ENCODE measurements at regions not wholly inside any gene's neighbourhood (a gene's known extent, or its start where the extent isn't known, plus 50 kb on each side); places are given as distances from the start of the nearest gene placed in this dataset.

DNA sequence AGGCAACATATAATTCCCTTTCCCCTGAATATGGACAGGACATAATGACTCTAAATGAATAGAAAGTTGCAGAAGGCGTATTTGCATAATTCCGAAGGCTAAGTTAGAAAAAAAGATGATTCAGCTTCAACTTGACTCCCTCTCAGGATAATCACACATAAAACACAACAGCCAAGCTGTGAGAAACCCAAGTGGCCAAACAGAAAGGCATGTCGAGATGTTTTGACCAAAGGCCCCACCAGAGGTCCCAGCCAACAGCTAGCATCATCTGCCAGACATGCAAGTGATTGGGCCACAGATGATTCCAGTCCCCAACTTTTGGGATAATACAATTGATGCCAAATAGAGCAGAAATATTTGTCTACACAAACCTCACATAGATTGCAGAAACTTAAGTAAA lies 444.9 kb downstream of the LTN1 start:
- H3K9me3 ChIP-seq (ENCODE audit: low read depth): no peaks in the 10 kb centered on the region
- no peak overlapping the region for H3K4me3 ChIP-seq
- no peak for DNase-seq (ENCODE audit: low read depth in 1 of 2, low spot score in 1 of 2)
- H3K4me1 ChIP-seq (ENCODE audit: low read depth): no peaks in the 10 kb centered on the region
- H3K36me3 ChIP-seq: no peaks in the 10 kb centered on the region
- H3K27ac ChIP-seq: no peak overlapping the region
- H3K27me3 ChIP-seq: no peaks in the 10 kb centered on the region
- TF ChIP-seq, protein P1, sequence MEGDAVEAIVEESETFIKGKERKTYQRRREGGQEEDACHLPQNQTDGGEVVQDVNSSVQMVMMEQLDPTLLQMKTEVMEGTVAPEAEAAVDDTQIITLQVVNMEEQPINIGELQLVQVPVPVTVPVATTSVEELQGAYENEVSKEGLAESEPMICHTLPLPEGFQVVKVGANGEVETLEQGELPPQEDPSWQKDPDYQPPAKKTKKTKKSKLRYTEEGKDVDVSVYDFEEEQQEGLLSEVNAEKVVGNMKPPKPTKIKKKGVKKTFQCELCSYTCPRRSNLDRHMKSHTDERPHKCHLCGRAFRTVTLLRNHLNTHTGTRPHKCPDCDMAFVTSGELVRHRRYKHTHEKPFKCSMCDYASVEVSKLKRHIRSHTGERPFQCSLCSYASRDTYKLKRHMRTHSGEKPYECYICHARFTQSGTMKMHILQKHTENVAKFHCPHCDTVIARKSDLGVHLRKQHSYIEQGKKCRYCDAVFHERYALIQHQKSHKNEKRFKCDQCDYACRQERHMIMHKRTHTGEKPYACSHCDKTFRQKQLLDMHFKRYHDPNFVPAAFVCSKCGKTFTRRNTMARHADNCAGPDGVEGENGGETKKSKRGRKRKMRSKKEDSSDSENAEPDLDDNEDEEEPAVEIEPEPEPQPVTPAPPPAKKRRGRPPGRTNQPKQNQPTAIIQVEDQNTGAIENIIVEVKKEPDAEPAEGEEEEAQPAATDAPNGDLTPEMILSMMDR (IDR thresholded peaks at IDR 0.05; ENCODE audit: low read depth, low read length): no peak

DNA sequence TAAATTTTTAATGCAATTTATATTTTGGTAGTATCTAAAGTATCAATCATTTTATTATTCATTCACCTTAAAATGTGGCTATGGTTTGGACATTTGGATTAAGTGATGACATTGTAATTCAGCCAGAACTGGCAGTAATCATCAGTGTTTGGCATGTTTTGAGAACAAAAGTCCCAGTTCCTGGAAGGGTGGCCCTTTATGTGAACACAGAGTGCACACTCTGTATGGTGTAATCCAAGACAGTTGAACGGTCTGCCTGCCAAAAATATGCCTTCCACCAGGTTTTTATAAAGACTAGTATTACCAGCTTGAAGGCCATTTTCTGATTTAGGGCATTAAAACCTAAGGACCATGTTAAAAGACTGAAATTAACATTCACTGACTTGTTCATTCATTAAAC lies 448.7 kb downstream of the LTN1 start:
- no peak overlapping the region for H3K27ac ChIP-seq
- H3K36me3 ChIP-seq: no peaks in the 10 kb centered on the region
- no peaks in the 10 kb centered on the region for H3K4me1 ChIP-seq (ENCODE audit: low read depth)
- DNase-seq (ENCODE audit: low read depth in 1 of 2, low spot score in 1 of 2): no peak
- TF ChIP-seq, protein P1 (IDR thresholded peaks at IDR 0.05; ENCODE audit: low read depth, low read length): no peak
- no peaks in the 10 kb centered on the region for H3K9me3 ChIP-seq (ENCODE audit: low read depth)
- no peaks in the 10 kb centered on the region for H3K27me3 ChIP-seq
- no peak overlapping the region for H3K4me3 ChIP-seq

DNA sequence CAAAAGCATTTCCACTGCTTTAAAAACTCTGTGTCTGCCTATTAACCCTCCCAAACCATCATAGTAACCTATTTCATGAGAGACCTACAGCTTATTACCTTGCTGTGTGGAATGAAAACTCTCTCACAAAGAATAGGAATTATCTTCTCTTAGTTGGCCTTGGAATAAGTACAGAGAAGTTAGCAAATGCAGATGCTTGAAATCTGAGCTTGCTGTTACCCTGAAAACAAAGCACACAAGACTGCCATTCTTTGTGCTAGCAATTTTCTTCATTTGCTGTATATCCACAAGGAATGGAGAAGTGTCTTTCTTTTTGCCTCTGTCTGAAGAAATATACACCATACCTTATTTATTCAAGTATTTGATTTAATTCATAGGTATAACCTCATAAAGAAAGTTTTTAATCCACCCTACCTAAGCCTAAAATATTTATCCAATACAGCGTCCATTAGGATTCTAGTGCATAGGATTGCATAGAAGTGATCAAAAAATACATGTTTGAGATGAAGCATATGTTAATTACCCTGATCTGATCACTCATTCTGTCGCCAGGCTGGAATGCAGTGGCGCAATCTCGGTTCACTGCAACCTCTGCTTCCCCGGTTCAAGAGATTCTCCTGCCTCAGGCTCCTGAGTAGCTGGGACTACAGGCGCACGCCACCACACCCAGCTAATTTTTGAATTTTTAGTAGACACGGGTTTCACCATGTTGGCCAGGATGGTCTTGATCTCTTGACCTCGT lies 451.1 kb downstream of the LTN1 start:
- Histone ChIP-seq H3K4me3 (no peak overlapping the region), H3K9me3 (ENCODE audit: low read depth) (no peaks in the 10 kb centered on the region), H3K36me3 (no peaks in the 10 kb centered on the region), H3K27ac (no peak overlapping the region), H3K4me1 (ENCODE audit: low read depth) (no peaks in the 10 kb centered on the region), H3K27me3 (no peaks in the 10 kb centered on the region)
- TF ChIP-seq, protein P1 (IDR thresholded peaks at IDR 0.05; ENCODE audit: low read depth, low read length): no peak
- DNase-seq (ENCODE audit: low read depth in 1 of 2, low spot score in 1 of 2): no peak

DNA sequence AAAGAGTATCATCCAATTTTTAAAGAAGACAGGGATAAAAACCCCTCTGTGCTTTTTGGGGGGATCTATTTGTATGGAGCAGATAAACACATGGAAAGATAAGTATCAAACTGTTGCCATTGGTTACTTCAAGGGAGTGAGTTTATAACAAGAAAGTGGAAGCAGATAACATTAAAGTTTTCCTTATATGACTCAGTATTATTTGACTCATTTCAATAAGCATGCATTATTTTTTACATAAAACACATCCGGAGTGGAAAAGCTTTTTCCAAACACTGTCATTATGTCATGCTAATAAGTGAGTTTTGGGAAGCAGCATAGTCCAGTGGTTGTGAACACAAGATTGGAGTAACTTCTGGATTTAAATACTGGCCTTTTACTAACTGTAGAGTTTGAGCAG lies 452.2 kb downstream of the LTN1 start:
- Histone ChIP-seq H3K36me3 (no peaks in the 10 kb centered on the region), H3K27ac (no peak overlapping the region), H3K4me3 (no peak overlapping the region), H3K9me3 (ENCODE audit: low read depth) (no peaks in the 10 kb centered on the region), H3K27me3 (no peaks in the 10 kb centered on the region), H3K4me1 (ENCODE audit: low read depth) (no peaks in the 10 kb centered on the region)
- peak in 1 of 2 donors; percentile 37 for DNase-seq (ENCODE audit: low read depth in 1 of 2, low spot score in 1 of 2)
- TF ChIP-seq, protein P1 (IDR thresholded peaks at IDR 0.05; ENCODE audit: low read depth, low read length): no peak

DNA sequence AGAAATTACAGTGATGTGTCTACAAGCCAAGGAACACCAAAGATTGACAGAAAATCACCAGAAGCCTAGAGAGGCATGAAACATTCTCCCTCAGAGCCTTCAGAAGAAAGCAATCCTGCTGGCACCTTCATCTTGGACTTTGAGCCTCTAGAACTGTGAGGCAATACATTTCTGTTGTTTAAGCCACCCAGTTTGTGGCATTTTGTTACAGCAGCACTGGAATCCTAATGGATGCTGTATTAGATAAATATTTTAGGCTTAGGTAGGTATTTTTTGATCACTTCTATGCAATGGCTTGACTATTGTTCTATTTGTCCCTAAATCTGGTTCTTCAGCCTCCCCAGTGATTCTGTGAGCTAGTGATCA lies 453.1 kb downstream of the LTN1 start:
- H3K4me1 ChIP-seq (ENCODE audit: low read depth): peaks cover 8% of the 10 kb centered on the region
- H3K4me3 ChIP-seq: no peak overlapping the region
- no peak overlapping the region for H3K27ac ChIP-seq
- no peak for DNase-seq (ENCODE audit: low read depth in 1 of 2, low spot score in 1 of 2)
- TF ChIP-seq, protein P1 (IDR thresholded peaks at IDR 0.05; ENCODE audit: low read depth, low read length): no peak
- H3K36me3 ChIP-seq: no peaks in the 10 kb centered on the region
- no peaks in the 10 kb centered on the region for H3K27me3 ChIP-seq
- no peaks in the 10 kb centered on the region for H3K9me3 ChIP-seq (ENCODE audit: low read depth)
